ENCODE measurements at regions not wholly inside any gene's neighbourhood (a gene's known extent, or its start where the extent isn't known, plus 50 kb on each side); places are given as distances from the start of the nearest gene placed in this dataset.
A peak's percentile ranks its signal among the peaks of the same experiment; 100 is the strongest.

- Histone ChIP-seq H3K9me3 (ENCODE audit: low read depth) (no peaks in the 10 kb centered on the region), H3K4me3 (no peak overlapping the region), H3K4me1 (ENCODE audit: insufficient read depth) (no peaks in the 10 kb centered on the region), H3F3A (ENCODE audit: insufficient read depth) (no peaks in the 10 kb centered on the region), H3K79me2 (ENCODE audit: insufficient read depth) (no peaks in the 10 kb centered on the region), H4K20me1 (ENCODE audit: insufficient read depth) (no peaks in the 10 kb centered on the region), H3K27ac (no peak overlapping the region), H3K27me3 (replicated peaks; ENCODE audit: insufficient read depth) (no peaks in the 10 kb centered on the region), H2AFZ (no peak overlapping the region), H3K9me2 (ENCODE audit: insufficient read depth) (no peaks in the 10 kb centered on the region), H3K9ac (no peak overlapping the region), H3K4me2 (ENCODE audit: unreplicated experiment) (no peak overlapping the region), H3K36me3 (ENCODE audit: low read depth) (no peaks in the 10 kb centered on the region)
- DNase-seq, result no peak
- WGBS, 2 experiments (ENCODE audit: low coverage in 1 of 2, low lambda C conversion rate in 2 of 2, missing lambda C conversion rate in 2 of 2), result 0% methylated on average over 4 of the region's 4 CpGs
- in situ Hi-C loops (cut with MboI), result no loop called here
- TF ChIP-seq EZH2phosphoT487 (IDR thresholded peaks at IDR 0.05; ENCODE audit: insufficient read depth, low read depth) (no peak), EZH2 (IDR thresholded peaks at IDR 0.05; ENCODE audit: insufficient read depth, poor library complexity, severe bottlenecking) (no peak)
These were observed 1335.3 kb downstream of the EFNB2 start for GRCh38 chr13:105200181-105200580.

- H3K27me3 ChIP-seq (replicated peaks; ENCODE audit: insufficient read depth), result no peaks in the 10 kb centered on the region
- no peaks in the 10 kb centered on the region for H3K36me3 ChIP-seq (ENCODE audit: low read depth)
- no peak overlapping the region for H3K4me2 ChIP-seq (ENCODE audit: unreplicated experiment)
- WGBS, 2 experiments (ENCODE audit: low coverage in 1 of 2, low lambda C conversion rate in 2 of 2, missing lambda C conversion rate in 2 of 2), result 47 to 53% methylated on average over 5 of the region's 5 CpGs
- in situ Hi-C loops (cut with MboI), result no loop called here
- H4K20me1 ChIP-seq (ENCODE audit: insufficient read depth), result no peaks in the 10 kb centered on the region
- peak; percentile 0 for DNase-seq
- no peaks in the 10 kb centered on the region for H3K79me2 ChIP-seq (ENCODE audit: insufficient read depth)
- H2AFZ ChIP-seq, result no peak overlapping the region
- no peak overlapping the region for H3K4me3 ChIP-seq
- no peaks in the 10 kb centered on the region for H3F3A ChIP-seq (ENCODE audit: insufficient read depth)
- no peaks in the 10 kb centered on the region for H3K9me2 ChIP-seq (ENCODE audit: insufficient read depth)
- no peak overlapping the region for H3K27ac ChIP-seq
- H3K9me3 ChIP-seq (ENCODE audit: low read depth), result no peaks in the 10 kb centered on the region
- H3K9ac ChIP-seq, result no peak overlapping the region
- no peaks in the 10 kb centered on the region for H3K4me1 ChIP-seq (ENCODE audit: insufficient read depth)
- no peak for TF ChIP-seq EZH2phosphoT487 (IDR thresholded peaks at IDR 0.05; ENCODE audit: insufficient read depth, low read depth)
- TF ChIP-seq EZH2 (IDR thresholded peaks at IDR 0.05; ENCODE audit: insufficient read depth, poor library complexity, severe bottlenecking), result no peak
These were observed 1339.4 kb downstream of the EFNB2 start for GRCh38 chr13:105196052-105196451.

- WGBS, 2 experiments (ENCODE audit: low coverage in 1 of 2, low lambda C conversion rate in 2 of 2, missing lambda C conversion rate in 2 of 2), result 44 to 45% methylated on average over 5 of the region's 5 CpGs
These were observed 1342.4 kb downstream of the EFNB2 start for GRCh38 chr13:105193026-105193425.

GRCh38 chr13:105184201-105184600 lies 1351.3 kb downstream of the EFNB2 start:
- H3K4me2 ChIP-seq (ENCODE audit: unreplicated experiment), result no peak overlapping the region
- DNase-seq, result no peak
- no peaks in the 10 kb centered on the region for H3F3A ChIP-seq (ENCODE audit: insufficient read depth)
- H3K9me3 ChIP-seq (ENCODE audit: low read depth), result no peaks in the 10 kb centered on the region
- no peaks in the 10 kb centered on the region for H3K4me1 ChIP-seq (ENCODE audit: insufficient read depth)
- no peaks in the 10 kb centered on the region for H3K27me3 ChIP-seq (replicated peaks; ENCODE audit: insufficient read depth)
- H3K27ac ChIP-seq, result no peak overlapping the region
- H4K20me1 ChIP-seq (ENCODE audit: insufficient read depth), result no peaks in the 10 kb centered on the region
- no peak overlapping the region for H3K9ac ChIP-seq
- no peaks in the 10 kb centered on the region for H3K36me3 ChIP-seq (ENCODE audit: low read depth)
- TF ChIP-seq EZH2 (IDR thresholded peaks at IDR 0.05; ENCODE audit: insufficient read depth, poor library complexity, severe bottlenecking) (no peak), EZH2phosphoT487 (IDR thresholded peaks at IDR 0.05; ENCODE audit: insufficient read depth, low read depth) (no peak)
- no peaks in the 10 kb centered on the region for H3K79me2 ChIP-seq (ENCODE audit: insufficient read depth)
- in situ Hi-C loops (cut with MboI), result no loop called here
- no peaks in the 10 kb centered on the region for H3K9me2 ChIP-seq (ENCODE audit: insufficient read depth)
- H2AFZ ChIP-seq, result no peak overlapping the region
- 12 to 13% methylated on average over 3 of the region's 3 CpGs for WGBS, 2 experiments (ENCODE audit: low coverage in 1 of 2, low lambda C conversion rate in 2 of 2, missing lambda C conversion rate in 2 of 2)
- no peak overlapping the region for H3K4me3 ChIP-seq

More at GRCh38 chr13:105193026-105193425, 1342.4 kb downstream of the EFNB2 start:
- no peak for DNase-seq
- no peaks in the 10 kb centered on the region for H3K36me3 ChIP-seq (ENCODE audit: low read depth)
- H3K4me2 ChIP-seq (ENCODE audit: unreplicated experiment), result no peak overlapping the region
- H3K9me3 ChIP-seq (ENCODE audit: low read depth), result no peaks in the 10 kb centered on the region
- in situ Hi-C loops (cut with MboI), result no loop called here
- no peaks in the 10 kb centered on the region for H3K4me1 ChIP-seq (ENCODE audit: insufficient read depth)
- H3K9me2 ChIP-seq (ENCODE audit: insufficient read depth), result no peaks in the 10 kb centered on the region
- H4K20me1 ChIP-seq (ENCODE audit: insufficient read depth), result no peaks in the 10 kb centered on the region
- H3F3A ChIP-seq (ENCODE audit: insufficient read depth), result no peaks in the 10 kb centered on the region
- H3K27ac ChIP-seq, result no peak overlapping the region
- no peak overlapping the region for H3K4me3 ChIP-seq
- no peaks in the 10 kb centered on the region for H3K79me2 ChIP-seq (ENCODE audit: insufficient read depth)
- no peaks in the 10 kb centered on the region for H3K27me3 ChIP-seq (replicated peaks; ENCODE audit: insufficient read depth)
- H2AFZ ChIP-seq, result no peak overlapping the region
- TF ChIP-seq EZH2 (IDR thresholded peaks at IDR 0.05; ENCODE audit: insufficient read depth, poor library complexity, severe bottlenecking) (no peak), EZH2phosphoT487 (IDR thresholded peaks at IDR 0.05; ENCODE audit: insufficient read depth, low read depth) (no peak)
- H3K9ac ChIP-seq, result no peak overlapping the region
